DND-41 (cell line): ENCODE measurements at regions not wholly inside any gene's neighbourhood (a gene's known extent, or its start where the extent isn't known, plus 50 kb on each side); places are given as distances from the start of the nearest gene placed in this dataset.

ENCODE experiments used
- CTCF ChIP-seq: IDR thresholded peaks from 2 replicates; pipeline ENCODE4 v1.5.1; 2012; ENCODE audit warnings: borderline replicate concordance, low read length, moderate library complexity, mild to moderate bottlenecking; ENCODE audit not compliant: poor library complexity, severe bottlenecking; ENCODE audit errors: extremely low read depth
- EZH2 ChIP-seq: IDR thresholded peaks from 3 replicates; pipeline ENCODE4 v1.6.1; 2012; ENCODE audit warnings: borderline replicate concordance, low read depth, mild to moderate bottlenecking, moderate library complexity, low read length, inconsistent platforms; ENCODE audit not compliant: severe bottlenecking

GRCh38 chr2:180743401-180743800 lies 237.0 kb upstream of the UBE2E3 start:
- TF ChIP-seq CTCF = no peak
- TF ChIP-seq EZH2 = no peak
